ENCODE measurements at regions not wholly inside any gene's neighbourhood (a gene's known extent, or its start where the extent isn't known, plus 50 kb on each side); places are given as distances from the start of the nearest gene placed in this dataset.

DNA sequence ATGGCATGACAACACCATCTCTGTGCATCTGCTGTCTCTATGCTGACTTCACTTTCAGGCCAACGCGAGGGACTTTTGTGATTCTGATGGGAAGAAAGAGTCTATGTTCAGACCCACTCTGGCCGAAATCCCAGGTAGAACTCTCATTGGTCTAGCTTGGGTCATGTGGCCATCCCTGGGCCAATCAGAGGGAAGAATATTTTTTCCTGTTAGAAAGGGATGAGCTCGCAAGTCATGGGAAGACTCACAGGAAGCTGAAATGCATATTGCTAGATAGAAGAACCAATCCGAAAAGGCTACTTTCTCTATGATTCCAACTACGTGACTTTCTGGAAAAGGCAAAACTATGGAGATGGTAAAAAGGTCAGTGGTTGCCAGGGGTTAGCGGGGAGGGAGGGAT is 56.0 kb upstream of the LINC01488 start:
- H3K23me2 ChIP-seq (ENCODE audit: insufficient read length, low read depth, low read length, poor library complexity, severe bottlenecking): peaks cover 3% of the 10 kb centered on the region
- no peak overlapping the region for H3K27ac Mint-ChIP-seq
- H3K9me3 Mint-ChIP-seq: peaks cover 19 to 21% of the 10 kb centered on the region in 2 experiments
- no peak overlapping the region for H3K27ac ChIP-seq (ENCODE audit: insufficient read length, low read depth, low read length)
- H3T11ph ChIP-seq (ENCODE audit: low read length): no peak overlapping the region
- no peak overlapping the region for H2AFZ ChIP-seq (ENCODE audit: low read length)
- H3K4me3 Mint-ChIP-seq: no peak overlapping the region
- H2BK120ac ChIP-seq (ENCODE audit: low read depth, low read length, poor library complexity, severe bottlenecking): no peak overlapping the region
- no peak overlapping the region for H2AK5ac ChIP-seq (ENCODE audit: insufficient read length, low read length)
- no peak overlapping the region for H2BK15ac ChIP-seq (ENCODE audit: low read depth, low read length)
- H3K18ac ChIP-seq (ENCODE audit: insufficient read length, low read depth, low read length): no peak overlapping the region
- no peak overlapping the region for H2BK12ac ChIP-seq (ENCODE audit: insufficient read length, low read depth, low read length)
- H3K79me2 ChIP-seq (ENCODE audit: insufficient read depth, low read length): no peaks in the 10 kb centered on the region
- WGBS (ENCODE audit: extremely low coverage, insufficient read length, low lambda C conversion rate): no CpG with 5 or more reads among the region's 7 CpGs
- H4K91ac ChIP-seq (ENCODE audit: insufficient read length, low read depth, low read length): no peak overlapping the region
- no peaks in the 10 kb centered on the region for H4K20me1 ChIP-seq (ENCODE audit: control insufficient read depth, insufficient read depth, insufficient read length)
- H2BK20ac ChIP-seq (ENCODE audit: low read depth, low read length, poor library complexity, severe bottlenecking): no peak overlapping the region
- peaks cover 8 to 14% of the 10 kb centered on the region in 2 experiments for H3K4me1 Mint-ChIP-seq
- H3K23ac ChIP-seq (ENCODE audit: insufficient read length, low read depth, low read length): no peak overlapping the region
- TF ChIP-seq, protein P1, sequence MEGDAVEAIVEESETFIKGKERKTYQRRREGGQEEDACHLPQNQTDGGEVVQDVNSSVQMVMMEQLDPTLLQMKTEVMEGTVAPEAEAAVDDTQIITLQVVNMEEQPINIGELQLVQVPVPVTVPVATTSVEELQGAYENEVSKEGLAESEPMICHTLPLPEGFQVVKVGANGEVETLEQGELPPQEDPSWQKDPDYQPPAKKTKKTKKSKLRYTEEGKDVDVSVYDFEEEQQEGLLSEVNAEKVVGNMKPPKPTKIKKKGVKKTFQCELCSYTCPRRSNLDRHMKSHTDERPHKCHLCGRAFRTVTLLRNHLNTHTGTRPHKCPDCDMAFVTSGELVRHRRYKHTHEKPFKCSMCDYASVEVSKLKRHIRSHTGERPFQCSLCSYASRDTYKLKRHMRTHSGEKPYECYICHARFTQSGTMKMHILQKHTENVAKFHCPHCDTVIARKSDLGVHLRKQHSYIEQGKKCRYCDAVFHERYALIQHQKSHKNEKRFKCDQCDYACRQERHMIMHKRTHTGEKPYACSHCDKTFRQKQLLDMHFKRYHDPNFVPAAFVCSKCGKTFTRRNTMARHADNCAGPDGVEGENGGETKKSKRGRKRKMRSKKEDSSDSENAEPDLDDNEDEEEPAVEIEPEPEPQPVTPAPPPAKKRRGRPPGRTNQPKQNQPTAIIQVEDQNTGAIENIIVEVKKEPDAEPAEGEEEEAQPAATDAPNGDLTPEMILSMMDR (conservative IDR thresholded peaks at IDR 0.05): no peak
- peaks cover 2% of the 10 kb centered on the region; the same call in 1 of the 2 replicates for H3K27me3 Mint-ChIP-seq (ENCODE audit: low read depth)
- H3K27me3 ChIP-seq (ENCODE audit: insufficient read depth, low read length): no peaks in the 10 kb centered on the region
- H3K56ac ChIP-seq (ENCODE audit: insufficient read length, low read depth, low read length): no peak overlapping the region
- H2BK5ac ChIP-seq (ENCODE audit: insufficient read length, low read length): no peak overlapping the region
- peaks cover 7% of the 10 kb centered on the region for H3K9me3 ChIP-seq (ENCODE audit: control insufficient read depth, low read depth, low read length)
- DNase-seq: no peak
- no peak overlapping the region for H3K9ac ChIP-seq (ENCODE audit: extremely low read depth, insufficient read length, low read length)
- H3K4me2 ChIP-seq (ENCODE audit: insufficient read depth, insufficient read length, low read length): no peak overlapping the region
- H3K14ac ChIP-seq (ENCODE audit: insufficient read depth, low read length): no peak overlapping the region
- no peak overlapping the region for H4K5ac ChIP-seq (ENCODE audit: insufficient read length, low read depth, low read length)
- H3K4me1 ChIP-seq (ENCODE audit: insufficient read depth, low read length): no peaks in the 10 kb centered on the region
- H3K4ac ChIP-seq (ENCODE audit: low read depth, low read length): no peak overlapping the region
- peaks cover 3 to 13% (median 10%) of the 10 kb centered on the region in 3 experiments; a peak in 6 of 7 replicates for H3K36me3 Mint-ChIP-seq (ENCODE audit: insufficient read depth in 1 of 3, low read depth in 3 of 3)
- H4K8ac ChIP-seq (replicated peaks; ENCODE audit: insufficient read length, low read depth, low read length): no peak overlapping the region
- no peaks in the 10 kb centered on the region for H3K79me1 ChIP-seq (ENCODE audit: insufficient read depth, low read depth, low read length, poor library complexity, severe bottlenecking)

Measured in H9 (cell line).